Mesothelial cell of epicardium (in vitro differentiated cells): ENCODE measurements at regions not wholly inside any gene's neighbourhood (a gene's known extent, or its start where the extent isn't known, plus 50 kb on each side); places are given as distances from the start of the nearest gene placed in this dataset.

Experiments used
- DNase-seq, 2 experiments: peaks; one replicate each; pipeline ENCODE4 v3.0.0; 2021; ENCODE audit warnings: low spot score in 2 of 2; ENCODE audit not compliant: unreplicated experiment in 2 of 2
- H3K27ac Mint-ChIP-seq: 2 replicates; pipeline ENCODE4 v1.8.0; 2021; ENCODE audit warnings: mixed read lengths
- H3K27me3 Mint-ChIP-seq: 2 replicates; pipeline ENCODE4 v1.8.0; 2021; ENCODE audit warnings: low read depth, mixed read lengths
- H3K36me3 Mint-ChIP-seq: 2 replicates; pipeline ENCODE4 v1.8.0; 2021; ENCODE audit warnings: mixed read lengths
- H3K4me1 Mint-ChIP-seq: 2 replicates; pipeline ENCODE4 v1.8.0; 2021; ENCODE audit warnings: mixed read lengths
- H3K4me3 Mint-ChIP-seq: 2 replicates; pipeline ENCODE4 v1.8.0; 2021; ENCODE audit warnings: mild to moderate bottlenecking, moderate library complexity, mixed read lengths
- H3K9me3 Mint-ChIP-seq: 2 replicates; pipeline ENCODE4 v1.8.0; 2021; ENCODE audit warnings: mixed read lengths
- TF ChIP-seq, protein P1 (sequence below): fragments of 200-600 bp; sonication (generic); IDR thresholded peaks from one replicate; pipeline ENCODE4 v1.5.0; 2021; ENCODE audit warnings: antibody characterized with exemption; ENCODE audit not compliant: unreplicated experiment

DNA sequence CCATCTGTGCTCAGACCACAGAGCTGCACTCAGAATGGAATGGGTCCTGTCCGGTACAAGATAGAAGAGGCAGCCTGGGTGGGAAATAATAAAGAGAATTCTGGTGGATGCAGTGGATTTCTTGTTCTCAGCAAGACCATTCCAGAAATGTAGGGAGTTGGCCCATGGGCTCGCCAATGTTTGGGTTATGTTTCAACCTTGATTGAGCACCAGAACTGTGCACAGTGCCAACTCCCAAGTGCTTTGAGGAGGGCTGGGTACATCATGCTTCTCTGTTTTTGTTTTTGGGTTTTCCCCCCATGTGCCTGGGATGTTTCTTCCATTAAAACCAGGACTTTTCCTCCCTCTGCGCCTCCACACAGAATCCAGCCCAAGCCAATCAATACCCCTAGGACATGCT is 304.1 kb downstream of the TNS1 start:
- TF ChIP-seq, protein P1, sequence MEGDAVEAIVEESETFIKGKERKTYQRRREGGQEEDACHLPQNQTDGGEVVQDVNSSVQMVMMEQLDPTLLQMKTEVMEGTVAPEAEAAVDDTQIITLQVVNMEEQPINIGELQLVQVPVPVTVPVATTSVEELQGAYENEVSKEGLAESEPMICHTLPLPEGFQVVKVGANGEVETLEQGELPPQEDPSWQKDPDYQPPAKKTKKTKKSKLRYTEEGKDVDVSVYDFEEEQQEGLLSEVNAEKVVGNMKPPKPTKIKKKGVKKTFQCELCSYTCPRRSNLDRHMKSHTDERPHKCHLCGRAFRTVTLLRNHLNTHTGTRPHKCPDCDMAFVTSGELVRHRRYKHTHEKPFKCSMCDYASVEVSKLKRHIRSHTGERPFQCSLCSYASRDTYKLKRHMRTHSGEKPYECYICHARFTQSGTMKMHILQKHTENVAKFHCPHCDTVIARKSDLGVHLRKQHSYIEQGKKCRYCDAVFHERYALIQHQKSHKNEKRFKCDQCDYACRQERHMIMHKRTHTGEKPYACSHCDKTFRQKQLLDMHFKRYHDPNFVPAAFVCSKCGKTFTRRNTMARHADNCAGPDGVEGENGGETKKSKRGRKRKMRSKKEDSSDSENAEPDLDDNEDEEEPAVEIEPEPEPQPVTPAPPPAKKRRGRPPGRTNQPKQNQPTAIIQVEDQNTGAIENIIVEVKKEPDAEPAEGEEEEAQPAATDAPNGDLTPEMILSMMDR, result no peak
- no peaks in the 10 kb centered on the region for H3K36me3 Mint-ChIP-seq
- DNase-seq, result no peak
- H3K27me3 Mint-ChIP-seq, result no peaks in the 10 kb centered on the region
- H3K4me3 Mint-ChIP-seq, result no peak overlapping the region
- H3K9me3 Mint-ChIP-seq, result no peaks in the 10 kb centered on the region
- no peak overlapping the region for H3K27ac Mint-ChIP-seq
- H3K4me1 Mint-ChIP-seq, result peaks cover 15% of the 10 kb centered on the region

DNA sequence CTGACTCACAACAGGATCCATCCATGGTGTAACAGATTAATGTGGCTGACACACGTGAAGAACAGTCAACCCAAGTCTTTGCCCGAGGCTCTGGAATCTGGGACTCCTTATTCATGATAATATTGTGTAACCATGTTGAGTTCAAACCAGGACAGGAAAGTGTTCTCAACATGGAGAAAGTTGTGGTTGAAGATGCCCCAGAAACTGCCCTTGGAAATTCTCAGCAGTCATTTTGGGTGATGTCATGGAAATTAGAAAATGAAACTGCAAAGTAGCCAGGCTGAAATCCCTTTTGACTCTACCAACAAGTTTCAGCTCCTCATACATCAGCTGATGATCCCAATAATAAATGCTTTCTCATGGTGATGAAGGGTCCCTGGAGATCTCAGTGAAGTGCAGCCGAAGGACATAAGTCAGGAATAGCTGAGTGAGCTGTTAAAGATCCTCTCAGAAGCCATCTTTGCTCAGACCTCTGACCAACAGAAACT is 307.7 kb downstream of the TNS1 start:
- TF ChIP-seq, protein P1, result no peak
- H3K27ac Mint-ChIP-seq, result no peak overlapping the region
- peaks cover 15% of the 10 kb centered on the region for H3K4me1 Mint-ChIP-seq

DNA sequence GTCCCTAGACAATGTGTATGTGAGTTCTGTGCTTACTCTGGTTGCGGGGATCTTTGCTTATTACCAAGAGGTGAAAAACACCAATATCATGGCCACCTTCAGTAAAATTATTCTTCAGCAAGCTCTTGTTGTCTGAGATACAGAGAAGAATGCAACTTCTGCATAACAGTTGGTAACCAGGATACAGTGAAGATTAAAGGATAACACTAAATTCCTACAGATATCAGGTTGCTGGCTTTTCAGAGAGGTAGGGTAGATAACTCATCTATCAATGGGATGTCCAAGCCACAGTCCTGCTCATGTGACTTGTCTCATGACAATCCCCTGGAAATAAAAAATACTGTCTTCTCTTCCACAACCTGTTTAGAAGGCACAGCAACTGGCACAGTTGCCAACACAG is 308.5 kb downstream of the TNS1 start:
- Mint-ChIP-seq H3K36me3 (no peaks in the 10 kb centered on the region), H3K4me3 (no peak overlapping the region), H3K9me3 (peaks cover 12% of the 10 kb centered on the region), H3K27me3 (no peaks in the 10 kb centered on the region), H3K27ac (peak overlapping the region; percentile 57), H3K4me1 (peaks cover 11% of the 10 kb centered on the region)
- TF ChIP-seq, protein P1, result no peak
- DNase-seq, result no peak

More for the DNA sequence above, 307.7 kb downstream of the TNS1 start:
- Mint-ChIP-seq H3K9me3 (peaks cover 12% of the 10 kb centered on the region), H3K4me3 (no peak overlapping the region), H3K36me3 (no peaks in the 10 kb centered on the region), H3K27me3 (no peaks in the 10 kb centered on the region)
- DNase-seq, result no peak

DNA sequence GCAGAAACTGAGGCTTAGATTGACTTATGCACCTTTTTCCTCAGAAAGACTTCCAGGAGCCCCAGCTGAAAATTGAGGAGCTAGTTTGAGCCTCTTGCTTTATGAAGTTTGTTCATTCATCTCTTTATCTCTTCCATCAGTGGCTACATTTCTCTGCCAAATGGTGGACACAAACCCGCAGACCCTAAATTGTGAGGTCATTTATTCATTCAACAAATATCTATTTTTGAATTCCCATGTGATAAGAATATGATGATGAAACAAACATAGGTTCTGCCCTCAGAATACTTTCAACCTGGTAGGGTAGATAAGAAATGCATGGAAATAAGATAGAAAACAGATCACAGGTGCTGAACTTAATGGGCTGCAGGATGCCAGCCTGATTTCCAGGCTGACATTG is 309.4 kb downstream of the TNS1 start:
- DNase-seq, result no peak
- no peak overlapping the region for H3K27ac Mint-ChIP-seq
- no peaks in the 10 kb centered on the region for H3K27me3 Mint-ChIP-seq
- peaks cover 9% of the 10 kb centered on the region for H3K4me1 Mint-ChIP-seq
- no peak overlapping the region for H3K4me3 Mint-ChIP-seq
- no peaks in the 10 kb centered on the region for H3K36me3 Mint-ChIP-seq
- H3K9me3 Mint-ChIP-seq, result peaks cover 12% of the 10 kb centered on the region
- TF ChIP-seq, protein P1, result no peak

DNA sequence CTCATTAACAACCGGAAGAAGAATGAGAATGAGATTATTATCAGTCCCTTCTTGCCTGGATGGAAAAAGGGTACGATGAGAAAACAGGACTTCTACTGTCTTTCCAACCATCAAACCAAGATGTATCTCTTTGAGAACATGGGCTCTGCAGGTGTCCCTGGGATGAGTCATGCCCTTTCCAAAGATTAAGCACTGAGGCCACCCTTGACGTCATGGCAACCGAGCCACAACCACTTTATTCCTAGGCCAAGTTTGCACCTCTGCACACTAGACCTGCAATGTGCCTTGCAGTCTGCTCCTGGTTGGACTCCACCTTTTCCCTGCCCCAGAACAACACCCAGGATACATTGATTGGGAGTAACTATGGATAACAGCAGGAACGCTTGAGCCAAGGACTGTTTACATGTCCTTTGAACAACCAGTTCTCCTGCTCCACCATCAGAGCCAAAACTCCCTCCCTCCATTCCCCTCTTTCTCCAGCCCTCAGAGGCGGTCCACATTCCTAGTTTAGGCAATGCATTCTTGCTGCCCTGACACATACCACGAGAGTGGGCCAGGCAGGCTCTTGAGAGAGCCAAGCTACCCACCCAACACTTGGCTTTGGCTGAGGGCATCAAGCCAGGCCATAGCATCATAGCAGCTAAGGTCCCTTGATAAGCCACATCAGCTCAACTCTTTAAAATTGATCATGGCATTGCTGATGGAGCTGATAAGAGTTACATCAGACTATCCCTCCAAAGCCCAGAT is 310.7 kb downstream of the TNS1 start:
- peaks cover 9% of the 10 kb centered on the region for H3K4me1 Mint-ChIP-seq
- H3K9me3 Mint-ChIP-seq, result peaks cover 12% of the 10 kb centered on the region
- no peaks in the 10 kb centered on the region for H3K36me3 Mint-ChIP-seq
- no peak overlapping the region for H3K4me3 Mint-ChIP-seq
- DNase-seq, result no peak
- TF ChIP-seq, protein P1, result no peak
- H3K27me3 Mint-ChIP-seq, result no peaks in the 10 kb centered on the region
- no peak overlapping the region for H3K27ac Mint-ChIP-seq
